ENCODE measurements at regions not wholly inside any gene's neighbourhood (a gene's known extent, or its start where the extent isn't known, plus 50 kb on each side); places are given as distances from the start of the nearest gene placed in this dataset.

DNA sequence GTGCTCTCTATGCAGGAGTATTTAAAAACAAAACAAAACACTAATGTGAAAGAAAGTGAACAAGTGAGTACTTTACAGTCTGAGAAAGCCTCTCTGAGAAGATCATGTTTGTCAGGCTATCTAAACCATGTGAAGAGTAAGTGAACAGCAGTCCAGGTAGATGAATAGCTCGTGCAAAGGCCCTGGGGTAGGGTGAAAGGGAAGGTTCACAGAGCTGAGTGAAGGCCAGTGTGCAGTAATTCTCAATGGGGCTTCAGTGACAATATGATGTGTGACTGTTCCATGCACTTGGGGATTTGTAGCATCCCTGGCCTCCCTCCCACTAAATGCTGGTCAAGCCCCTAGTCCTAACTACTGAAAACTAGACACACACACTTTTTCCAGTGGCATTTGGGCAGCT, 488.9 kb upstream of the JARID2 start:
- TF ChIP-seq, protein P1, sequence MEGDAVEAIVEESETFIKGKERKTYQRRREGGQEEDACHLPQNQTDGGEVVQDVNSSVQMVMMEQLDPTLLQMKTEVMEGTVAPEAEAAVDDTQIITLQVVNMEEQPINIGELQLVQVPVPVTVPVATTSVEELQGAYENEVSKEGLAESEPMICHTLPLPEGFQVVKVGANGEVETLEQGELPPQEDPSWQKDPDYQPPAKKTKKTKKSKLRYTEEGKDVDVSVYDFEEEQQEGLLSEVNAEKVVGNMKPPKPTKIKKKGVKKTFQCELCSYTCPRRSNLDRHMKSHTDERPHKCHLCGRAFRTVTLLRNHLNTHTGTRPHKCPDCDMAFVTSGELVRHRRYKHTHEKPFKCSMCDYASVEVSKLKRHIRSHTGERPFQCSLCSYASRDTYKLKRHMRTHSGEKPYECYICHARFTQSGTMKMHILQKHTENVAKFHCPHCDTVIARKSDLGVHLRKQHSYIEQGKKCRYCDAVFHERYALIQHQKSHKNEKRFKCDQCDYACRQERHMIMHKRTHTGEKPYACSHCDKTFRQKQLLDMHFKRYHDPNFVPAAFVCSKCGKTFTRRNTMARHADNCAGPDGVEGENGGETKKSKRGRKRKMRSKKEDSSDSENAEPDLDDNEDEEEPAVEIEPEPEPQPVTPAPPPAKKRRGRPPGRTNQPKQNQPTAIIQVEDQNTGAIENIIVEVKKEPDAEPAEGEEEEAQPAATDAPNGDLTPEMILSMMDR (IDR thresholded peaks at IDR 0.05; ENCODE audit: unreplicated experiment), result no peak
- H3K4me1 Mint-ChIP-seq (ENCODE audit: low read depth, unreplicated experiment), result peaks cover 18% of the 10 kb centered on the region
- no peak overlapping the region for H3K27ac Mint-ChIP-seq (ENCODE audit: unreplicated experiment)
- no peak for DNase-seq
- no TSS peak for BruUV-seq (replicated peaks)
- no peaks in the 10 kb centered on the region for H3K9me3 Mint-ChIP-seq (ENCODE audit: low read depth, unreplicated experiment)
- CTCF ChIA-PET, result no interaction called here
- H3K36me3 Mint-ChIP-seq (ENCODE audit: insufficient read depth, unreplicated experiment), result no peaks in the 10 kb centered on the region
- intact Hi-C loops (cut with micrococcal nuclease; ENCODE audit: unreplicated experiment), result no loop called here
- H3K27me3 Mint-ChIP-seq (ENCODE audit: unreplicated experiment), result no peaks in the 10 kb centered on the region
- no peak overlapping the region for H3K4me3 Mint-ChIP-seq (ENCODE audit: low read depth, unreplicated experiment)

- no peaks in the 10 kb centered on the region for H3K9me3 Mint-ChIP-seq (ENCODE audit: low read depth, unreplicated experiment)
- intact Hi-C loops (cut with micrococcal nuclease; ENCODE audit: unreplicated experiment), result no loop called here
- CTCF ChIA-PET, result no interaction called here
These were observed 488.5 kb upstream of the JARID2 start for GRCh38 chr6:14757418-14757817.

DNA sequence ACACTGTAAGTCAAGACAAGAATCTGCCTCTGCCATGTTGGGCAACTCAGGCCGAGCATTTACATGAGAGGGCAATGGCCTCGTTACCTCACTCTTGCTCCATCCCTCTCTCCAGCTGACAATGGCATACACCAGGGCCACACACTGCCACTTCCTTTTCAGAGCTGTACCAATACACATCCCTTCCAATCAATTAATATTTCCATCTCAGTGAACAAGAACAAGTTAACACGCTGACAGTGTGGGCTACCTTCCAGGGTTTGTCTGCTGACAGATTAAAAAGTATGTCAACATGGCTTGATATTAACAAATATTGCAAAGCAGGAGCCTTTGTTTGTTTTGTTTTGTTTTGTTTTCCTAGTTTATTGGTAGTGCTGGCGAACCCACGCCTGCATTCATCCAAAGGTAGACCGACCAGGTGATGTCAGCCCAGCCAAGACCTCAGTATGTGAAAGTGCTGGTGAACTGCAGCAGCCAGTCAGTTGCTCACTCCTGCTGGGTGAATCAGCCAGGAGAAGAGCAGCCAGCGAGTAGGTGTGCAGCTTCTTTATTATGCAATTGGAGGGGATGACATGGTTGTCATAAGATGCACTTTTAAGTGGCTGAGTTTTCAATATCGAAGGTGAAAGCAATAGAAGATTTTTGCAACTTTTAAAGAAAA, 487.3 kb upstream of the JARID2 start:
- CTCF ChIA-PET, result interaction anchor here (0.7 kb wide), 1 partner anchor 44 kb away, joined by 3 read pairs; no protein-coding TSS in a partner anchor
- no peaks in the 10 kb centered on the region for H3K27me3 Mint-ChIP-seq (ENCODE audit: unreplicated experiment)
- no peak overlapping the region for H3K27ac Mint-ChIP-seq (ENCODE audit: unreplicated experiment)
- intact Hi-C loops (cut with micrococcal nuclease; ENCODE audit: unreplicated experiment), result no loop called here
- H3K4me1 Mint-ChIP-seq (ENCODE audit: low read depth, unreplicated experiment), result peaks cover 27% of the 10 kb centered on the region
- no TSS peak for BruUV-seq (replicated peaks)
- DNase-seq, result no peak
- TF ChIP-seq, protein P1 (IDR thresholded peaks at IDR 0.05; ENCODE audit: unreplicated experiment), result no peak
- no peaks in the 10 kb centered on the region for H3K36me3 Mint-ChIP-seq (ENCODE audit: insufficient read depth, unreplicated experiment)
- H3K9me3 Mint-ChIP-seq (ENCODE audit: low read depth, unreplicated experiment), result no peaks in the 10 kb centered on the region
- no peak overlapping the region for H3K4me3 Mint-ChIP-seq (ENCODE audit: low read depth, unreplicated experiment)

More at GRCh38 chr6:14757418-14757817, 488.5 kb upstream of the JARID2 start:
- no TSS peak for BruUV-seq (replicated peaks)
- Mint-ChIP-seq H3K27me3 (ENCODE audit: unreplicated experiment) (no peaks in the 10 kb centered on the region), H3K36me3 (ENCODE audit: insufficient read depth, unreplicated experiment) (no peaks in the 10 kb centered on the region), H3K4me3 (ENCODE audit: low read depth, unreplicated experiment) (no peak overlapping the region), H3K27ac (ENCODE audit: unreplicated experiment) (no peak overlapping the region), H3K4me1 (ENCODE audit: low read depth, unreplicated experiment) (peaks cover 18% of the 10 kb centered on the region)
- TF ChIP-seq, protein P1 (IDR thresholded peaks at IDR 0.05; ENCODE audit: unreplicated experiment), result no peak
- DNase-seq, result no peak

GRCh38 chr6:14759976-14760672, 485.7 kb upstream of the JARID2 start:
- H3K36me3 Mint-ChIP-seq (ENCODE audit: insufficient read depth, unreplicated experiment), result no peaks in the 10 kb centered on the region
- no peak for DNase-seq
- CTCF ChIA-PET, result no interaction called here
- BruUV-seq (replicated peaks), result no TSS peak
- peaks cover 28% of the 10 kb centered on the region for H3K4me1 Mint-ChIP-seq (ENCODE audit: low read depth, unreplicated experiment)
- intact Hi-C loops (cut with micrococcal nuclease; ENCODE audit: unreplicated experiment), result no loop called here
- TF ChIP-seq, protein P1 (IDR thresholded peaks at IDR 0.05; ENCODE audit: unreplicated experiment), result no peak
- H3K4me3 Mint-ChIP-seq (ENCODE audit: low read depth, unreplicated experiment), result no peak overlapping the region
- H3K9me3 Mint-ChIP-seq (ENCODE audit: low read depth, unreplicated experiment), result no peaks in the 10 kb centered on the region
- no peaks in the 10 kb centered on the region for H3K27me3 Mint-ChIP-seq (ENCODE audit: unreplicated experiment)
- no peak overlapping the region for H3K27ac Mint-ChIP-seq (ENCODE audit: unreplicated experiment)
